ENCODE measurements at regions not wholly inside any gene's neighbourhood (a gene's known extent, or its start where the extent isn't known, plus 50 kb on each side); places are given as distances from the start of the nearest gene placed in this dataset.

- Mint-ChIP-seq H3K27ac (no peak overlapping the region), H3K4me3 (no peak overlapping the region), H3K9me3 (peaks cover 23% of the 10 kb centered on the region), H3K4me1 (0 out of 3 replicates have a peak, but pooled peaks cover 2% of the 10 kb centered on the region), H3K36me3 (ENCODE audit: low read depth) (peaks cover 13% of the 10 kb centered on the region; the same call in 2 of the 3 replicates), H3K27me3 (ENCODE audit: insufficient read depth, low read depth, poor library complexity) (no peaks in the 10 kb centered on the region)
- DNase-seq (ENCODE audit: low spot score) (no peak), ATAC-seq (no peak)
- Histone ChIP-seq H3K4me2 (no peak overlapping the region), H3K4me1 (ENCODE audit: insufficient read depth) (no peaks in the 10 kb centered on the region), H3K27ac (ENCODE audit: low read depth) (no peak overlapping the region), H3K27me3 (ENCODE audit: insufficient read depth) (no peaks in the 10 kb centered on the region), H3F3A (replicated peaks; ENCODE audit: low read depth) (no peaks in the 10 kb centered on the region), H2AFZ (peak overlapping the region; percentile 40; the same call in 1 of the 2 replicates), H3K9me2 (ENCODE audit: insufficient read depth) (0 out of 2 replicates have a peak, but pooled peaks cover 3% of the 10 kb centered on the region), H3K79me2 (replicated peaks; ENCODE audit: insufficient read depth) (no peaks in the 10 kb centered on the region), H3K36me3 (ENCODE audit: insufficient read depth) (no peaks in the 10 kb centered on the region), H4K20me1 (replicated peaks; ENCODE audit: insufficient read depth) (no peaks in the 10 kb centered on the region), H3K4me3 (no peak overlapping the region)
- TF ChIP-seq EZH2phosphoT487 (IDR thresholded peaks at IDR 0.05; ENCODE audit: unreplicated experiment) (no peak), POLR2AphosphoS5 (IDR thresholded peaks at IDR 0.05; ENCODE audit: low read depth) (no peak), REST (IDR thresholded peaks at IDR 0.05; ENCODE audit: unreplicated experiment) (no peak), ZNF462 (CRISPR knock-in tag; IDR thresholded peaks at IDR 0.05) (no peak), CTCF (conservative IDR thresholded peaks at IDR 0.05; ENCODE audit: low read depth in 2 of 2) (no peak), ZNF331 (CRISPR knock-in tag; IDR thresholded peaks at IDR 0.05; ENCODE audit: low read depth) (no peak), CREB1 (CRISPR knock-in tag; IDR thresholded peaks at IDR 0.05; ENCODE audit: low read depth) (no peak), ZNF114 (CRISPR knock-in tag; IDR thresholded peaks at IDR 0.05) (no peak), NANOG (IDR thresholded peaks at IDR 0.05; ENCODE audit: borderline replicate concordance) (no peak), JUNB (IDR thresholded peaks at IDR 0.05; ENCODE audit: unreplicated experiment) (no peak), ETS1 (IDR thresholded peaks at IDR 0.05) (no peak), EZH2 (IDR thresholded peaks at IDR 0.05; ENCODE audit: low read depth, unreplicated experiment) (no peak), STAT1 (IDR thresholded peaks at IDR 0.05; ENCODE audit: unreplicated experiment) (no peak)
These were observed 604.0 kb upstream of the PFKP start for GRCh38 chr10:2463316-2463715.
